Hepatocyte (in vitro differentiated cells): ENCODE measurements at regions not wholly inside any gene's neighbourhood (a gene's known extent, or its start where the extent isn't known, plus 50 kb on each side); places are given as distances from the start of the nearest gene placed in this dataset.

Experiments
- DNase-seq: peaks from one replicate; pipeline ENCODE4 v3.0.0-alpha.2; 2016; ENCODE audit warnings: low spot score
- H2AFZ ChIP-seq: fragments of 200-600 bp; sonication (generic); 2 replicates; pipeline ENCODE4 v1.6.0; 2016; ENCODE audit warnings: antibody characterized with exemption, mild to moderate bottlenecking
- H3K27ac ChIP-seq: fragments of 200-600 bp; sonication (generic); 2 replicates; pipeline ENCODE4 v1.5.1; 2016; ENCODE audit warnings: mild to moderate bottlenecking
- H3K27me3 ChIP-seq: fragments of 200-600 bp; sonication (generic); 2 replicates; pipeline ENCODE4 v1.6.1; 2016
- H3K36me3 ChIP-seq: fragments of 200-600 bp; sonication (generic); replicated peaks from 2 replicates; pipeline ENCODE4 v1.5.1; 2016; ENCODE audit warnings: low read depth; ENCODE audit not compliant: insufficient read depth
- H3K4me1 ChIP-seq: fragments of 200-600 bp; sonication (generic); 2 replicates; pipeline ENCODE4 v1.5.1; 2016; ENCODE audit warnings: mild to moderate bottlenecking, moderate library complexity; ENCODE audit not compliant: insufficient read depth
- H3K4me2 ChIP-seq: fragments of 200-600 bp; sonication (generic); 2 replicates; pipeline ENCODE4 v1.6.0; 2016
- H3K4me3 ChIP-seq: fragments of 200-600 bp; sonication (generic); 2 replicates; pipeline ENCODE4 v1.5.1; 2016; ENCODE audit warnings: mild to moderate bottlenecking
- H3K79me2 ChIP-seq: fragments of 200-600 bp; sonication (generic); 2 replicates; pipeline ENCODE4 v1.6.0; 2017; ENCODE audit warnings: mild to moderate bottlenecking
- H3K9me2 ChIP-seq: fragments of 200-600 bp; sonication (generic); replicated peaks from 2 replicates; pipeline ENCODE4 v1.6.0; 2017; ENCODE audit warnings: mild to moderate bottlenecking; ENCODE audit not compliant: insufficient read depth
- H3K9me3 ChIP-seq: fragments of 200-600 bp; sonication (generic); 2 replicates; pipeline ENCODE4 v1.5.1; 2016; ENCODE audit warnings: low read depth, mild to moderate bottlenecking
- H4K20me1 ChIP-seq: fragments of 200-600 bp; sonication (generic); 2 replicates; pipeline ENCODE4 v1.6.0; 2016; ENCODE audit warnings: mild to moderate bottlenecking; ENCODE audit not compliant: insufficient read depth, poor library complexity, severe bottlenecking
- EZH2 ChIP-seq: fragments of 200-600 bp; sonication (generic); IDR thresholded peaks from 2 replicates; pipeline ENCODE4 v1.6.1; 2016; ENCODE audit warnings: antibody characterized with exemption, mild to moderate bottlenecking, borderline replicate concordance
- EZH2phosphoT487 ChIP-seq: fragments of 200-600 bp; sonication (generic); IDR thresholded peaks from one replicate; pipeline ENCODE4 v1.6.1; 2018; ENCODE audit warnings: antibody characterized with exemption, mild to moderate bottlenecking, low read depth, moderate library complexity; ENCODE audit not compliant: unreplicated experiment, severe bottlenecking
- WGBS: methylation state at CpG from one replicate; pipeline ENCODE4 v1.1.6; 2016; ENCODE audit warnings: low lambda C conversion rate; ENCODE audit errors: missing lambda C conversion rate; 5-methylcytosine and 5-hydroxymethylcytosine counted together
- TF ChIP-seq, protein P1 (sequence below): fragments of 200-600 bp; sonication (generic); IDR thresholded peaks from 2 replicates; pipeline ENCODE4 v1.5.1; 2016; ENCODE audit warnings: antibody characterized with exemption, mild to moderate bottlenecking; ENCODE audit not compliant: poor library complexity

DNA sequence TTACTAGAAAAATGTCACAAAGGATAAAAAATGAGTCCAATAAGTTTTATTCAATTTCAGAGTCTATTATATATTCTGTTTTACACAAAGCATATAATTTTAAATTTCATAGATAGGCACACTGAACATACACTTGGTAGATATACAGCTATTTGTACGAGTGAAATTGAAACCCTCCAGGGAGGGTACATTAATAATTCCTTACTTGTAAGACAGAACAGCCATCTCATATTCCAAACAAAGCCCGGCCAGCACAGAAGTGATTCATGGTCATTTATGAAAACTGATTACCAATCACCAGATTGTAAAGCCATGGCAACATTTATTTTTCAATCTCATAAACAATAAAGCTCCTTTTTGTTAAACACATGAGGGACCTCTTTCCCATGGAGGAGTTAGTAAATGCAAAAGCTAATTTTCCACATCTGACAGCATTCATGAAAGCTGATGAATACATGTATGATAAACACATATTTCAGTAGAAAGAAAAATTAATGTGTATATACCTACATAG lies 190.6 kb downstream of the TDRD15 start:
- 54% methylated on average over 2 of the region's 2 CpGs for WGBS

DNA sequence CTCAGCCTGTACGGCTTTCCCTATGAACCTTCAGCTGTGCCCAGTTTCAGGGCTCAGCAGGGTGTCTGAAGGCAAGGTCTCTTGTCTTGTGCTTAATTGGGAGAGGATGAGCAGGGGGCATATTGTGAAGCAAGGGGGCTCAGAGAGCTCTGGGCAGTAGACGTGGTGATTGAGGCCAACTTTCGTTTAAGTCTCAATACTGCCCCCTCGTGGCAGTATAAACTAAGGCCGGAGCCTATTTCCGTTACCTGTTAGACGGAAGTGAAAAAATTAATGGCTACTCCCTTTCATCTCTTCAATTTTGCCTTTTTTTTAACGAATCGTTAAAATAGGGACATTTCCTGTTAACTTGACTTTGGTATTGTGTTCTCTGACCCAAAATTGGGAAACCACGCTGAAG lies 193.4 kb downstream of the TDRD15 start:
- peak; percentile 76 for DNase-seq
- Histone ChIP-seq H3K27ac (no peak overlapping the region), H3K9me2 (no peaks in the 10 kb centered on the region), H3K4me3 (no peak overlapping the region), H3K4me2 (no peak overlapping the region), H4K20me1 (no peaks in the 10 kb centered on the region), H3K79me2 (no peaks in the 10 kb centered on the region), H3K27me3 (no peaks in the 10 kb centered on the region), H3K36me3 (no peaks in the 10 kb centered on the region), H2AFZ (no peak overlapping the region), H3K9me3 (no peaks in the 10 kb centered on the region), H3K4me1 (no peaks in the 10 kb centered on the region)
- TF ChIP-seq EZH2phosphoT487 (no peak), EZH2 (no peak)
- TF ChIP-seq, protein P1, sequence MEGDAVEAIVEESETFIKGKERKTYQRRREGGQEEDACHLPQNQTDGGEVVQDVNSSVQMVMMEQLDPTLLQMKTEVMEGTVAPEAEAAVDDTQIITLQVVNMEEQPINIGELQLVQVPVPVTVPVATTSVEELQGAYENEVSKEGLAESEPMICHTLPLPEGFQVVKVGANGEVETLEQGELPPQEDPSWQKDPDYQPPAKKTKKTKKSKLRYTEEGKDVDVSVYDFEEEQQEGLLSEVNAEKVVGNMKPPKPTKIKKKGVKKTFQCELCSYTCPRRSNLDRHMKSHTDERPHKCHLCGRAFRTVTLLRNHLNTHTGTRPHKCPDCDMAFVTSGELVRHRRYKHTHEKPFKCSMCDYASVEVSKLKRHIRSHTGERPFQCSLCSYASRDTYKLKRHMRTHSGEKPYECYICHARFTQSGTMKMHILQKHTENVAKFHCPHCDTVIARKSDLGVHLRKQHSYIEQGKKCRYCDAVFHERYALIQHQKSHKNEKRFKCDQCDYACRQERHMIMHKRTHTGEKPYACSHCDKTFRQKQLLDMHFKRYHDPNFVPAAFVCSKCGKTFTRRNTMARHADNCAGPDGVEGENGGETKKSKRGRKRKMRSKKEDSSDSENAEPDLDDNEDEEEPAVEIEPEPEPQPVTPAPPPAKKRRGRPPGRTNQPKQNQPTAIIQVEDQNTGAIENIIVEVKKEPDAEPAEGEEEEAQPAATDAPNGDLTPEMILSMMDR = peak; percentile 63
- WGBS = 25% methylated on average over 10 of the region's 10 CpGs

More for the DNA sequence above, 190.6 kb downstream of the TDRD15 start:
- no peaks in the 10 kb centered on the region for H3K4me1 ChIP-seq
- TF ChIP-seq EZH2phosphoT487 = no peak
- TF ChIP-seq, protein P1 = no peak
- no peak for TF ChIP-seq EZH2
- H3K27ac ChIP-seq = no peak overlapping the region
- no peaks in the 10 kb centered on the region for H3K9me2 ChIP-seq
- no peaks in the 10 kb centered on the region for H4K20me1 ChIP-seq
- no peaks in the 10 kb centered on the region for H3K27me3 ChIP-seq
- no peaks in the 10 kb centered on the region for H3K36me3 ChIP-seq
- no peak overlapping the region for H3K4me3 ChIP-seq
- no peaks in the 10 kb centered on the region for H3K79me2 ChIP-seq
- H3K4me2 ChIP-seq = no peak overlapping the region
- H3K9me3 ChIP-seq = no peaks in the 10 kb centered on the region
- DNase-seq = no peak
- no peak overlapping the region for H2AFZ ChIP-seq

DNA sequence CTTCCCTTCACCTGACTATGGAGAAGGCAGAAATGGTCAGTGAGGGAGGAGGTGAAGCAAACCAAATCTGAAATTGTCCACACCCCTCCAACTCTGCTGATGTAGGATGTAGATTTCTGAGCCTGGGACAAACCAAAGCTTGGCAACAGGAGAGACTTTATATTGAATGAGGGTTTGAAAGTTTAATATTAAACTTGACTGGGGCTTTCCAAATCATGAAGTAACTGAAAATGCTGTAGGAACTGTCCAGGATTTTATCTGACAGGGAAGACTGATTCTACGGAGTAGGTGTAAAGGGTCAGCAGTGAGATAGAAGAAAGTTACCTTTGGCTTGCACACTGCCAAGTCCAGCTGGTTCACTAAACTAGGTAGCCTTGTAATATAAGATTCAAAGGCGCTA lies 194.5 kb downstream of the TDRD15 start:
- Histone ChIP-seq H3K4me2 (no peak overlapping the region), H3K27me3 (no peaks in the 10 kb centered on the region), H3K79me2 (no peaks in the 10 kb centered on the region), H3K36me3 (no peaks in the 10 kb centered on the region), H3K4me1 (no peaks in the 10 kb centered on the region), H4K20me1 (no peaks in the 10 kb centered on the region), H3K9me3 (no peaks in the 10 kb centered on the region), H3K4me3 (no peak overlapping the region), H3K9me2 (no peaks in the 10 kb centered on the region), H3K27ac (no peak overlapping the region), H2AFZ (no peak overlapping the region)
- 82% methylated on average over 2 of the region's 2 CpGs for WGBS
- DNase-seq = no peak
- TF ChIP-seq EZH2phosphoT487 = no peak
- TF ChIP-seq, protein P1 = no peak
- no peak for TF ChIP-seq EZH2

DNA sequence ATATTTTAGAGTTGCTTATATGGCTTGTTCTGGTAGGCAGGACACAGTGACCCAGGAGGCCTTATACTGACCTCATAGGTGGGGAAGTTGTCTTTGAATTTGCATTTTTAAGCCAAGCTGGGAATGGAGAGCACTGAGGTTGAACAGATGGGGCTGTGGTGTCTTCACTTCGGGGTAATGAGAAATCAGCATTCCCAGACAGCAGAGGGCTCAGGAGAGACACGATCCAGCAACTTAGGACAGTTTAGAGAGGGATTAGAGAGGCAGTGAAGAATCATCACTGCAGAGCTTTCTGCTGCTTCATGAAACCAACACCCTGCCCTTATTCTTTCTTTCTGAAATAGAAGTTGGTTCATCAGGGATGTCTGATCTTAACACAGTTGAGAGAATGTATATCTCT lies 202.4 kb downstream of the TDRD15 start:
- Histone ChIP-seq H3K27me3 (no peaks in the 10 kb centered on the region), H3K79me2 (no peaks in the 10 kb centered on the region), H3K9me2 (no peaks in the 10 kb centered on the region), H3K36me3 (no peaks in the 10 kb centered on the region), H3K9me3 (no peaks in the 10 kb centered on the region), H3K27ac (no peak overlapping the region), H2AFZ (no peak overlapping the region), H4K20me1 (no peaks in the 10 kb centered on the region), H3K4me2 (no peak overlapping the region), H3K4me3 (no peak overlapping the region), H3K4me1 (no peaks in the 10 kb centered on the region)
- TF ChIP-seq EZH2phosphoT487 (no peak), EZH2 (no peak)
- TF ChIP-seq, protein P1 = no peak
- DNase-seq = peak; percentile 17
- 19% methylated on average over 2 of the region's 2 CpGs for WGBS
